ENCODE measurements at regions not wholly inside any gene's neighbourhood (a gene's known extent, or its start where the extent isn't known, plus 50 kb on each side); places are given as distances from the start of the nearest gene placed in this dataset.
A peak's percentile ranks its signal among the peaks of the same experiment; 100 is the strongest.

DNA sequence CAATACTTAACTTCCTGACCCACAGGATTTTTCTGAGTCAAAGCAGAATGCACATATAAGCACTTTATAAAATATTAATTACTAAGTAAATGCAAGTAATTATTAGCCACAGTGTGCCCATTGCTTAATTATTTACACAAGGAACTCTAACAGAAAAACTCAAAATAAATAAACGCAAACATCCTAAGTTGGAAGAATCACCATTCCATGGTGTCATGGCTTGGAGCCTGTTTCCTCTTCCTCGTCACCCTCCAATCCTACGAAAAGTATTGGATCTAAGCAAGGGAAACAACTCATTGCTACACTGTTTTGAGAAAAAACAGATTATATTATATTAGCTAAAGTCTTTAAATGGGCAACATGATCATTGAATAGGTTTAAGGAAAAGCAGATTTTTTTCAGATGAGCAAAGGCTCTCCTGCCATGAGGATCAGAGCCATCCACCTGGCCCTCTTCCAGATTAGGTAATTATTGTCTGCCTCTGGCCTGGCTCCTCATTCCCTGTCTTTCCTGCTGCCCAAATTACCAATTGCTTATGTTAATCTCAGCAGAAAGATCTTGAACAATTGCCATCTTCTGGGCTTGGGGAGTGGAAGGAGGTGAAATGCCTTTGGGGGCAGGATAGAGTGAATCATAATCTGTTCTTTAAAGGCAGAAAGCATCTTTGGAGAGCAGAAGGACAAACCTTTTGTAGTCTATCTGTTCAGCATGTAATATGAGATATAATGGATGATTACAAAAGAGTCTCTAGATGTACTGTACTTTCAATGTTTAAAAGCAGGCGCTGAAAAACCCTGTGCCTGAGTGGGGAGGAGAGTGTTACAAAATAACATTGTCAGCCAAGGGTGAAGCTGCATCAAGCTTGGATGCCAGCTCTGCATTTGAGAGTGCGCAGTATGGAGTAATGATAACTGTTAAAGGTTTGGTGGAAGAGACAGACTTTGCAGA lies 121.2 kb downstream of the DUSP10 start:
- H3K36me3 Mint-ChIP-seq (ENCODE audit: low read depth), result no peaks in the 10 kb centered on the region
- H3K4me3 Mint-ChIP-seq, result no peak overlapping the region
- no peaks in the 10 kb centered on the region for H3K27me3 Mint-ChIP-seq (ENCODE audit: low read depth)
- TF ChIP-seq, protein P1, sequence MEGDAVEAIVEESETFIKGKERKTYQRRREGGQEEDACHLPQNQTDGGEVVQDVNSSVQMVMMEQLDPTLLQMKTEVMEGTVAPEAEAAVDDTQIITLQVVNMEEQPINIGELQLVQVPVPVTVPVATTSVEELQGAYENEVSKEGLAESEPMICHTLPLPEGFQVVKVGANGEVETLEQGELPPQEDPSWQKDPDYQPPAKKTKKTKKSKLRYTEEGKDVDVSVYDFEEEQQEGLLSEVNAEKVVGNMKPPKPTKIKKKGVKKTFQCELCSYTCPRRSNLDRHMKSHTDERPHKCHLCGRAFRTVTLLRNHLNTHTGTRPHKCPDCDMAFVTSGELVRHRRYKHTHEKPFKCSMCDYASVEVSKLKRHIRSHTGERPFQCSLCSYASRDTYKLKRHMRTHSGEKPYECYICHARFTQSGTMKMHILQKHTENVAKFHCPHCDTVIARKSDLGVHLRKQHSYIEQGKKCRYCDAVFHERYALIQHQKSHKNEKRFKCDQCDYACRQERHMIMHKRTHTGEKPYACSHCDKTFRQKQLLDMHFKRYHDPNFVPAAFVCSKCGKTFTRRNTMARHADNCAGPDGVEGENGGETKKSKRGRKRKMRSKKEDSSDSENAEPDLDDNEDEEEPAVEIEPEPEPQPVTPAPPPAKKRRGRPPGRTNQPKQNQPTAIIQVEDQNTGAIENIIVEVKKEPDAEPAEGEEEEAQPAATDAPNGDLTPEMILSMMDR (IDR thresholded peaks at IDR 0.05; ENCODE audit: unreplicated experiment in 3 of 3), result no peak
- peaks cover 6% of the 10 kb centered on the region for H3K4me1 Mint-ChIP-seq
- peak overlapping the region in 2 of 3 experiments; percentile 48 to 81 for H3K27ac Mint-ChIP-seq
- peaks cover 13% of the 10 kb centered on the region for H3K9me3 Mint-ChIP-seq

DNA sequence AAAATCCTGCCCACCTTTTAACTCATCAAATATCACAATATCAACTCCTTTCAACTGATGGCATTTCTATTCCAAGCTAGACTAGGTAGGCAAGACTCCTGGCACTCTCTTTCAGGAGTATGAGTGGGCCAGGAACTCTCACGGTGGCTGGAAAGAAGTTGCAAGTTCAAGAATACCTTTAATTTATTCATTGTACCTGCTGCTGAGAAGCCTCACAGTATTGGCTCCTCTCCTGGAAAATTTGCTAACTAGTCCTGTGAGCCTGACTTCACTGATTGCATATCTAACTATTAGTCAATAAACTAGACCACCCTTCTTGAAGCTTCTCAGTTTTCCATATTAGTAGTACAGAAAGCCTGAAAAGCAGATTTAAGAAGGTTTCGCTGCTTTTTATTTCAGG lies 120.2 kb downstream of the DUSP10 start:
- H3K9me3 Mint-ChIP-seq, result peaks cover 17% of the 10 kb centered on the region
- H3K27me3 Mint-ChIP-seq (ENCODE audit: low read depth), result no peaks in the 10 kb centered on the region
- H3K36me3 Mint-ChIP-seq (ENCODE audit: low read depth), result no peaks in the 10 kb centered on the region
- peak overlapping the region in 1 of 3 experiments; percentile 81 for H3K27ac Mint-ChIP-seq
- H3K4me1 Mint-ChIP-seq, result peaks cover 6% of the 10 kb centered on the region
- no peak overlapping the region for H3K4me3 Mint-ChIP-seq
- TF ChIP-seq, protein P1 (IDR thresholded peaks at IDR 0.05; ENCODE audit: unreplicated experiment in 3 of 3), result no peak

DNA sequence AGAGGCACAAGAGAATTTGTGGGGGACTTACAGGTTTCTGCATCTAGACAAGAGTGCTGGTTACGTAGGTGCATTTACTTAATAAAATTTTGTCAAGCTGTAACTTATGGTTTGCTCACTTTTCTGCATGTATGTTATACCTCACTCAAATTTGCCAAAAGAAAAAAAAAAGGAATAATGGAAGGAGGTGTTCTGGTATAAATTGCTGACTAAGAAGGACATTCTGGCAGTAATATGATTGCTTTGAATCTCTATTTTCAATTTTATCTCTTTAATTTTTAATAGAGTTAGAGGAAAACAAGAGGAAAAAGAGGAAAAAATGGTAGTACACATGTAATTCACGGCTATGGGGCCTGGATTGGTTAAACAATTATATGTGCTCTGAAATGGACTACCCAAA lies 119.5 kb downstream of the DUSP10 start:
- TF ChIP-seq, protein P1 (IDR thresholded peaks at IDR 0.05; ENCODE audit: unreplicated experiment in 3 of 3), result no peak
- no peak overlapping the region for H3K4me3 Mint-ChIP-seq

DNA sequence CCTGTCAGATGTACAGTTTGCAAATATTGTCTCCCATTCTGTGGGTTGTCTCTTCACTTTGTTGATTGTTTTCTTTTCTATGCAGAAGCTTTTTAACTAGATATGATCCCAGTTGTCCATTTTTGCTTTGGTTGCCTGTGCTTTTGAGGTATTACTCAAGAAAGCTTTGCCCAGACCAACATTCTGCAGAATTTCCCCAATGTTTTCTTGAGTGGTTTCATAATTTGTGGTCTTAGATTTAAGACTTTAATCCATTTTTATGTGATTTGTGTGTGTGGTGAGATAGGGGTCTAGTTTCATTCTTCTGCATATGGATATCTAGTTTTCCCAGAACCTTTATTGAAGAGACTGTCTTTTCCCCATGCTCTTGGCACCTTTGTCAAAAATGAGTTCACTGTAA lies 116.9 kb downstream of the DUSP10 start:
- Mint-ChIP-seq H3K4me3 (no peak overlapping the region), H3K27ac (no peak overlapping the region), H3K27me3 (ENCODE audit: low read depth) (no peaks in the 10 kb centered on the region), H3K4me1 (peaks cover 6% of the 10 kb centered on the region), H3K36me3 (ENCODE audit: low read depth) (no peaks in the 10 kb centered on the region), H3K9me3 (peaks cover 17% of the 10 kb centered on the region)
- TF ChIP-seq, protein P1 (IDR thresholded peaks at IDR 0.05; ENCODE audit: unreplicated experiment in 3 of 3), result no peak

More for the DNA sequence above, 119.5 kb downstream of the DUSP10 start:
- Mint-ChIP-seq H3K36me3 (ENCODE audit: low read depth) (no peaks in the 10 kb centered on the region), H3K27me3 (ENCODE audit: low read depth) (no peaks in the 10 kb centered on the region), H3K9me3 (peaks cover 17% of the 10 kb centered on the region), H3K27ac (no peak overlapping the region), H3K4me1 (peaks cover 6% of the 10 kb centered on the region)

DNA sequence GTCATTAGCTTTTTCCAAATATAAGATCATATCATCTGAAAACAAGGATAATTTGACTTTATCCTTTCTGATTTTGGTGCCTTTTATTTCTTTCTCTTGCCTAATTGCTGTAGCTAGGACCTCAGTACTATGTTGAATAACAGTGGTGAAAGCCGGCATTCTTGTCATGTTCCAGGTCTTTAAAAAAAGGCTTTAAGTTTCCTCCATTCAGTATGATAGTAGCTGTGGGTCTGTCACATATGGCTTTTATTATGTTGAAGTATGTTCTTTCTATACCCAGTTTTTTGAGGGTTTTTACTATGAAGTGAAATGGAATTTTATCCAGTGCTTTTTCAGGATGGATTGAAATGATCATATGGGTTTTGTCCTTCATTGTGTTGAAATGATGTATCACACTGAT lies 115.8 kb downstream of the DUSP10 start:
- Mint-ChIP-seq H3K27me3 (ENCODE audit: low read depth) (no peaks in the 10 kb centered on the region), H3K4me3 (no peak overlapping the region), H3K27ac (no peak overlapping the region), H3K36me3 (ENCODE audit: low read depth) (no peaks in the 10 kb centered on the region), H3K4me1 (peaks cover 3% of the 10 kb centered on the region), H3K9me3 (peaks cover 17% of the 10 kb centered on the region)
- TF ChIP-seq, protein P1 (IDR thresholded peaks at IDR 0.05; ENCODE audit: unreplicated experiment in 3 of 3), result no peak

DNA sequence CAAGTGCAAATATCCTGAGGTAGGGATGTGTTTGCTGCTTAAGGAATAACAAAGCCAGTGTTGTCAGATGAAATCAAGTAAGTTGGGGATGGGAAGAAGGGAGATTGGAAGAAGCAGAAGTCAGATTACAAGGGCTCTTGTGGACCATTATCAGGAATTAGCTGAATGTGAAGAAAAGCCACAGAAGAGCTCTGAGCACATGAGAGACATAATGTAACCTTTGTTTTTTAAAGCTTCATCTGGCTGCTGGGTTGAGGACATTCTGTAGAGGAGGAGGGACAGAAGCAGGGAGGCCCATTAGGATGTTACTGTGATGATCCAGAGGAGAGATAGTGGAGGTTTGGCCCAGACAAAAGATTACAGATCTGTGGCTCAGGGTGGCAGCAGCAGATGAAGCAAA lies 111.7 kb downstream of the DUSP10 start:
- Mint-ChIP-seq H3K4me3 (no peak overlapping the region), H3K9me3 (peaks cover 7% of the 10 kb centered on the region), H3K27me3 (ENCODE audit: low read depth) (no peaks in the 10 kb centered on the region), H3K27ac (no peak overlapping the region), H3K4me1 (peaks cover 6% of the 10 kb centered on the region), H3K36me3 (ENCODE audit: low read depth) (no peaks in the 10 kb centered on the region)
- TF ChIP-seq, protein P1 (IDR thresholded peaks at IDR 0.05; ENCODE audit: unreplicated experiment in 3 of 3), result no peak

Measured in nephron (organoid).